HepG2 (cell line): ENCODE measurements at regions not wholly inside any gene's neighbourhood (a gene's known extent, or its start where the extent isn't known, plus 50 kb on each side); places are given as distances from the start of the nearest gene placed in this dataset.

Experiments
- ATAC-seq: fragments of 200-7000 bp; cut with Tn5 transposase; 3 replicates; pipeline ENCODE4 v1.9.1; 2020; ENCODE audit warnings: mild to moderate bottlenecking, moderate library complexity
- BruUV-seq: library from RNA; stranded (reverse); fragments of 400-500 nt; replicated peaks from 2 replicates; lab custom pipeline; 2021; lab: Mats Ljungman, UMichigan
- CTCF ChIA-PET: fragments of 300-600 bp; formaldehyde crosslinking; extraction: SDS; loops from one replicate; lab custom pipeline; 2021; ENCODE audit warnings: low total read pairs, inconsistent platforms, low intra/inter-chr PET ratio; lab: Yijun Ruan, JAX
- POLR2A ChIA-PET: fragments of 350-600 bp; sonication (Branson Sonifier 250); formaldehyde crosslinking; loops from one replicate; lab custom pipeline; 2020; ENCODE audit warnings: antibody characterized with exemption, inconsistent platforms; lab: Yijun Ruan, JAX
- DNase-seq: peaks from one replicate; pipeline ENCODE4 v3.0.0-alpha.2; 2015; ENCODE audit warnings: low spot score
- FAIRE-seq: peaks from 3 replicates; lab custom pipeline; 2011; peaks lifted over from hg19 to GRCh38; lab: Jason Lieb, UNC
- H2AFZ ChIP-seq: one replicate; pipeline ENCODE4 v1.6.1; 2011; ENCODE audit warnings: low read length, inconsistent platforms
- H3K27ac ChIP-seq: fragments of 300-600 bp; 3 replicates; pipeline ENCODE4 v1.8.0; 2011; ENCODE audit warnings: mixed run types, mild to moderate bottlenecking, mixed read lengths, low read length, inconsistent platforms; ENCODE audit not compliant: insufficient read depth; ENCODE audit errors: extremely low read length
- H3K27me3 ChIP-seq, 2 experiments: fragments of 200-600 bp in 1 of 2; 2 replicates in 1 of 2; 3 replicates in 1 of 2; pipeline versions ENCODE4 v1.6.0 to v1.8.0; 2011; ENCODE audit warnings: low read length in 2 of 2, mild to moderate bottlenecking in 2 of 2, moderate library complexity in 2 of 2, inconsistent platforms in 1 of 2; ENCODE audit not compliant: insufficient read depth in 2 of 2, control insufficient read depth in 1 of 2
- H3K36me3 ChIP-seq, 2 experiments: fragments of 200-600 bp in 1 of 2; replicated peaks in 1 of 2; 2 replicates in 1 of 2; 3 replicates in 1 of 2; pipeline versions ENCODE4 v1.5.1 to v1.8.0; 2011; ENCODE audit warnings: low read length in 2 of 2, inconsistent platforms in 1 of 2; ENCODE audit not compliant: insufficient read depth in 2 of 2, control insufficient read depth in 1 of 2
- H3K4me1 ChIP-seq: 2 replicates; pipeline ENCODE4 v1.5.1; 2012; ENCODE audit warnings: low read length, inconsistent platforms; ENCODE audit not compliant: insufficient read depth
- H3K4me2 ChIP-seq: 2 replicates; pipeline ENCODE4 v1.6.0; 2011; ENCODE audit warnings: low read depth, low read length, inconsistent platforms
- H3K4me3 ChIP-seq, 3 experiments: fragments of 200-600 bp in 1 of 3; sonication (generic), shearing (Covaris generic) in 1 of 3; replicated peaks in 1 of 3; 2 replicates each; pipeline ENCODE4 v1.5.1; 2011 to 2016; ENCODE audit warnings: low read length in 3 of 3, inconsistent platforms in 2 of 3, low read depth in 2 of 3, mild to moderate bottlenecking in 2 of 3, control low read depth in 1 of 3, mixed read lengths in 1 of 3; ENCODE audit not compliant: insufficient read depth in 1 of 3
- H3K79me2 ChIP-seq: one replicate; pipeline ENCODE4 v1.6.1; 2011; ENCODE audit warnings: low read length, inconsistent platforms; ENCODE audit not compliant: insufficient read depth
- H3K9ac ChIP-seq: 2 replicates; pipeline ENCODE4 v1.6.0; 2011; ENCODE audit warnings: mild to moderate bottlenecking, low read depth, low read length, inconsistent platforms; ENCODE audit not compliant: insufficient read depth
- H3K9me3 ChIP-seq: 2 replicates; pipeline ENCODE4 v1.5.1; 2012; ENCODE audit warnings: mild to moderate bottlenecking, low read length
- H4K20me1 ChIP-seq: 2 replicates; pipeline ENCODE4 v1.6.0; 2011; ENCODE audit warnings: inconsistent platforms, mild to moderate bottlenecking, low read length, moderate library complexity; ENCODE audit not compliant: insufficient read depth
- FOXC1 ChIP-seq: sonication (generic); formaldehyde crosslinking; IDR thresholded peaks from 2 replicates; pipeline ENCODE4 v1.8.0; 2022; ENCODE audit warnings: mild to moderate bottlenecking, missing genetic modification reagents, borderline replicate concordance
- MZF1 ChIP-seq: sonication (generic); formaldehyde crosslinking; IDR thresholded peaks from 2 replicates; pipeline ENCODE4 v1.8.1; 2023; ENCODE audit warnings: mild to moderate bottlenecking, missing genetic modification reagents, borderline replicate concordance
- NKX3-1 ChIP-seq: sonication (generic); formaldehyde crosslinking; IDR thresholded peaks from 2 replicates; pipeline ENCODE4 v1.5.0; 2020; ENCODE audit warnings: missing genetic modification reagents
- ZIK1 ChIP-seq: sonication (generic); formaldehyde crosslinking; IDR thresholded peaks from 2 replicates; pipeline ENCODE4 v1.5.0; 2020; ENCODE audit warnings: mild to moderate bottlenecking, low read depth, missing genetic modification reagents, borderline replicate concordance
- ZNF572 ChIP-seq: sonication (generic); formaldehyde crosslinking; IDR thresholded peaks from 2 replicates; pipeline ENCODE4 v1.5.1; 2020; ENCODE audit warnings: mild to moderate bottlenecking, missing genetic modification reagents
- ZNF770 ChIP-seq: sonication (generic); formaldehyde crosslinking; IDR thresholded peaks from 2 replicates; pipeline ENCODE4 v1.5.0; 2020; ENCODE audit warnings: mild to moderate bottlenecking, missing genetic modification reagents
- WGBS: methylation state at CpG from one replicate; pipeline ENCODE4 v1.1.6; 2017; ENCODE audit warnings: low lambda C conversion rate; 5-methylcytosine and 5-hydroxymethylcytosine counted together
- in situ Hi-C: cut with HindIII; loops from 2 replicates; pipeline ENCODE4 v1.10.0; 2017; ENCODE audit warnings: low pct_unique_long_range_greater_than_20kb; ENCODE audit not compliant: extremely low pct_ligation_motif_present
- intact Hi-C: fragments of 100-400 bp; cut with micrococcal nuclease; formaldehyde crosslinking; loops from one replicate; pipeline ENCODE4 v1.10.0; 2022; ENCODE audit not compliant: unreplicated experiment

DNA sequence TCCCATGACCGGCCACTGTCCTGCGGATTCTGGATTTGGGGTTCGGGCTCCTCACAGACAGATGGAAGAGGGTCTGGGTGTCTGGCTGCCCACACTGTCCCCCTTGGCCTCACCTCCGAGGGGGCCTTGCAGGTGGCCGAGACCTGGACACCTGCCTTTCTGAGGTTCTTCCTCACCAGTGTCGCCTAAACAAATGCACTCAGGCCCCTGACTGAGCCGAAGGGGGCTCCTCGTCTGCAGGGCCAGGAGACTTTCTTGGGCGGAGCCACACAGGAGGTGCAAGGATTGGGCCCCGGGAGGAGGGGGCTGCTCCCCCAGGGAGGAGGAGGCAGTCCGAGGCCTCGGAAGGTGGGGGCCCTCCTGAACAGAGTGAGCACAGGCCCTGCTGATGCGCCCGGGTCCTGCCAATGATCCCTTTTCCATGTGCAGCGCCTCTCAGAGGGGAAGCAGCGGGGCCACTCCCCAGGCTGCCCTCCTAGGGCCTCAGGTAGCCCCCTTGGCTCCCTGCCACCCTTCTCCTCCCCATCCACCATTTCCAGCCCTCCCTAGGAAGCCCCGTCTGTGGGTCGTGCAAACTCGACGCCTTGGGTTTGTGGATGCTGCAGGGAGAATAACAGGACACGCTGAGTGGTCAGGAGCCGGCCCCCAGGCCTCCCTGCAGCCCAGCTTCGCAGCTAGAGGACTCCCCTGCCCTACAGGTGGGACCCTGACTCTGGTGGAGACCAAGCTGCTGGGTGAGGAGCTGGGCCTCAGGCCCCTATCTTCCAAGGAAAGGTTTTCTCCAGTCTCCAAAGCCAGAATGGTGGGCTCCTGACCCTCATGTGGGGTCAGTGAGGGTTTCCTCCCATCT is 63.4 kb upstream of the ZNF469 start:
- no peak overlapping the region for H2AFZ ChIP-seq
- intact Hi-C loops (no loop called here), in situ Hi-C loops (no loop called here)
- no peak for FAIRE-seq
- no peak overlapping the region for H3K4me2 ChIP-seq
- no peaks in the 10 kb centered on the region for H3K79me2 ChIP-seq
- no peak overlapping the region for H3K4me3 ChIP-seq
- CTCF ChIA-PET = no interaction called here
- 47% methylated on average over 12 of the region's 23 CpGs for WGBS
- no peaks in the 10 kb centered on the region for H4K20me1 ChIP-seq
- POLR2A ChIA-PET = no interaction called here
- peaks cover 9 to 57% of the 10 kb centered on the region in 2 experiments; a peak in 4 of 5 replicates for H3K27me3 ChIP-seq
- no peak overlapping the region for H3K27ac ChIP-seq
- TF ChIP-seq ZNF572 (no peak), ZNF770 (CRISPR knock-in tag) (no peak), ZIK1 (CRISPR knock-in tag) (no peak), NKX3-1 (CRISPR knock-in tag) (no peak), FOXC1 (no peak), MZF1 (no peak)
- peaks cover 16% of the 10 kb centered on the region for H3K4me1 ChIP-seq
- H3K36me3 ChIP-seq = no peaks in the 10 kb centered on the region
- no peak for ATAC-seq
- no TSS peak for BruUV-seq
- DNase-seq = no peak
- no peaks in the 10 kb centered on the region for H3K9me3 ChIP-seq
- H3K9ac ChIP-seq = no peak overlapping the region
